ENCODE measurements at regions not wholly inside any gene's neighbourhood (a gene's known extent, or its start where the extent isn't known, plus 50 kb on each side); places are given as distances from the start of the nearest gene placed in this dataset.
"Not testable (repeated sequence)": the region's sequence is repeated elsewhere in the genome, so short reads cannot be mapped to it uniquely, and the experiment has no call there.

GRCh38 chr5:97297704-97298091 lies 114.7 kb upstream of the RIOK2 start:
- no peak for ATAC-seq
- intact Hi-C loops (cut with DNase I, micrococcal nuclease): no loop called here
- TF ChIP-seq CTCF (IDR thresholded peaks at IDR 0.05): no peak

GRCh38 chr5:97301181-97301580 lies 118.1 kb upstream of the RIOK2 start:
- DNase-seq: peak in 1 of 3 donors; percentile 41
- intact Hi-C loops (cut with DNase I, micrococcal nuclease); H3K4me1 ChIP-seq (ENCODE audit: low read depth); ATAC-seq; H3K4me3 ChIP-seq; H3K9me3 ChIP-seq; H3K36me3 ChIP-seq (ENCODE audit: low read depth): not testable (repeated sequence)

More at GRCh38 chr5:97297704-97298091, 114.7 kb upstream of the RIOK2 start:
- DNase-seq: no peak
- Histone ChIP-seq H3K4me3 (no peak overlapping the region), H3K36me3 (ENCODE audit: low read depth) (no peaks in the 10 kb centered on the region), H3K4me1 (ENCODE audit: low read depth) (no peaks in the 10 kb centered on the region), H3K9me3 (no peaks in the 10 kb centered on the region)

GRCh38 chr5:97338729-97339128 lies 155.7 kb upstream of the RIOK2 start:
- TF ChIP-seq CTCF (IDR thresholded peaks at IDR 0.05): no peak
- Histone ChIP-seq H3K4me1 (ENCODE audit: low read depth) (no peaks in the 10 kb centered on the region), H3K9me3 (peaks cover 11% of the 10 kb centered on the region), H3K36me3 (ENCODE audit: low read depth) (no peaks in the 10 kb centered on the region), H3K4me3 (no peak overlapping the region)
- intact Hi-C loops (cut with DNase I, micrococcal nuclease): no loop called here
- ATAC-seq: no peak
- no peak for DNase-seq

GRCh38 chr5:97355775-97356174 lies 172.7 kb upstream of the RIOK2 start:
- intact Hi-C loops (cut with DNase I, micrococcal nuclease): no loop called here
- H3K9me3 ChIP-seq: peaks cover 13% of the 10 kb centered on the region
- ATAC-seq: no peak

GRCh38 chr5:97363577-97363976 lies 180.5 kb upstream of the RIOK2 start:
- H3K36me3 ChIP-seq (ENCODE audit: low read depth): no peaks in the 10 kb centered on the region
- H3K9me3 ChIP-seq: no peaks in the 10 kb centered on the region
- DNase-seq: no peak
- intact Hi-C loops (cut with DNase I, micrococcal nuclease): no loop called here
- H3K4me3 ChIP-seq: no peak overlapping the region
- H3K4me1 ChIP-seq (ENCODE audit: low read depth): no peaks in the 10 kb centered on the region
- TF ChIP-seq CTCF (IDR thresholded peaks at IDR 0.05): no peak
- no peak for ATAC-seq

More at GRCh38 chr5:97355775-97356174, 172.7 kb upstream of the RIOK2 start:
- Histone ChIP-seq H3K4me3 (no peak overlapping the region), H3K4me1 (ENCODE audit: low read depth) (no peaks in the 10 kb centered on the region), H3K36me3 (ENCODE audit: low read depth) (no peaks in the 10 kb centered on the region)
- no peak for TF ChIP-seq CTCF (IDR thresholded peaks at IDR 0.05)
- DNase-seq: no peak

- Histone ChIP-seq H3K9me3 (no peaks in the 10 kb centered on the region), H3K4me3 (no peak overlapping the region), H3K36me3 (ENCODE audit: low read depth) (no peaks in the 10 kb centered on the region), H3K4me1 (ENCODE audit: low read depth) (no peaks in the 10 kb centered on the region)
- ATAC-seq (no peak), DNase-seq (no peak)
- intact Hi-C loops (cut with DNase I, micrococcal nuclease): no loop called here
- no peak for TF ChIP-seq CTCF (IDR thresholded peaks at IDR 0.05)
Observed at GRCh38 chr5:97364731-97365130, 181.7 kb upstream of the RIOK2 start.
